A549 (cell line): ENCODE measurements at regions not wholly inside any gene's neighbourhood (a gene's known extent, or its start where the extent isn't known, plus 50 kb on each side); places are given as distances from the start of the nearest gene placed in this dataset.

Experiments used
- ATAC-seq, 2 experiments: fragments of 200-7000 bp in 1 of 2; fragments of >200 bp in 1 of 2; cut with Nextera tagmentation in 1 of 2; cut with Tn5 transposase in 1 of 2; 3 replicates each; pipeline versions ENCODE4 v1.8.0 to v1.9.1; 2018 to 2020; ENCODE audit warnings: mild to moderate bottlenecking in 1 of 2, moderate library complexity in 1 of 2
- CTCF ChIA-PET: fragments of 300-600 bp; sonication (Branson Sonifier 250); formaldehyde crosslinking; extraction: SDS; loops from one replicate; lab custom pipeline; 2021; ENCODE audit warnings: antibody characterized with exemption, inconsistent platforms; lab: Yijun Ruan, JAX
- POLR2A ChIA-PET: fragments of 350-600 bp; formaldehyde crosslinking; extraction: SDS; loops from one replicate; lab custom pipeline; 2021; ENCODE audit warnings: antibody characterized with exemption, inconsistent platforms; lab: Yijun Ruan, JAX
- DNase-seq, 2 experiments: peaks; one replicate each; pipeline versions ENCODE4 v3.0.0 to v3.0.0-alpha.2; 2011 to 2016; ENCODE audit warnings: low read depth in 1 of 2, low spot score in 1 of 2
- FAIRE-seq: peaks from 2 replicates; lab custom pipeline; 2011; peaks lifted over from hg19 to GRCh38; lab: Jason Lieb, UNC
- H3K27ac ChIP-seq, 2 experiments: fragments of >200 bp; sonication (Bioruptor Twin); formaldehyde crosslinking; 3 replicates each; pipeline ENCODE4 v1.5.1; 2016 to 2017
- H3K4me1 ChIP-seq: fragments of >200 bp; sonication (Bioruptor Twin); formaldehyde crosslinking; 3 replicates; pipeline ENCODE4 v1.6.1; 2016
- H3K4me2 ChIP-seq: fragments of >200 bp; sonication (Bioruptor Twin); formaldehyde crosslinking; 3 replicates; pipeline ENCODE4 v1.6.1; 2016
- H3K4me3 ChIP-seq: fragments of >200 bp; sonication (Bioruptor Twin); formaldehyde crosslinking; 3 replicates; pipeline ENCODE4 v1.5.1; 2016
- H3K9me3 ChIP-seq: fragments of >200 bp; sonication (Bioruptor Twin); formaldehyde crosslinking; 3 replicates; pipeline ENCODE4 v1.6.1; 2016
- BHLHE40 ChIP-seq: IDR thresholded peaks from 2 replicates; pipeline ENCODE4 v1.6.1; 2012; ENCODE audit warnings: low read depth, low read length, inconsistent platforms
- CBX2 ChIP-seq: fragments of 200-600 bp; sonication (generic); IDR thresholded peaks from 2 replicates; pipeline ENCODE4 v1.6.1; 2016; ENCODE audit warnings: low read depth, mild to moderate bottlenecking, borderline replicate concordance
- CBX8 ChIP-seq: fragments of 200-600 bp; sonication (generic); IDR thresholded peaks from 2 replicates; pipeline ENCODE4 v1.6.1; 2016
- CHD4 ChIP-seq: fragments of 200-600 bp; sonication (generic); IDR thresholded peaks from 2 replicates; pipeline ENCODE4 v1.6.1; 2016; ENCODE audit warnings: antibody characterized with exemption, mild to moderate bottlenecking, borderline replicate concordance
- EHF ChIP-seq: fragments of 250-450 bp; sonication (Bioruptor Pico); IDR thresholded peaks from 2 replicates; pipeline ENCODE4 v1.5.0; 2020; ENCODE audit warnings: mild to moderate bottlenecking
- EHMT2 ChIP-seq: fragments of 200-600 bp; sonication (generic); IDR thresholded peaks from 2 replicates; pipeline ENCODE4 v1.6.1; 2016; ENCODE audit warnings: antibody characterized with exemption, low read depth, mild to moderate bottlenecking, moderate library complexity
- EP300 ChIP-seq, 2 experiments: fragments of >200 bp; sonication (Bioruptor Twin); formaldehyde crosslinking; IDR thresholded peaks; 2 replicates in 1 of 2; 3 replicates in 1 of 2; pipeline ENCODE4 v1.6.1; 2016 to 2017
- FOSL2 ChIP-seq, 2 experiments: fragments of 450-650 bp in 1 of 2; fragments of >200 bp in 1 of 2; sonication (Bioruptor Twin) in 1 of 2; formaldehyde crosslinking; IDR thresholded peaks; 2 replicates each; pipeline versions ENCODE4 v1.5.0 to v1.6.1; 2016 to 2020; ENCODE audit warnings: mild to moderate bottlenecking in 1 of 2, moderate library complexity in 1 of 2
- FOXS1 ChIP-seq: fragments of 250-450 bp; sonication (Bioruptor Pico); IDR thresholded peaks from 2 replicates; pipeline ENCODE4 v1.5.0; 2020; ENCODE audit warnings: mild to moderate bottlenecking, moderate library complexity
- HDAC2 ChIP-seq: fragments of 200-600 bp; sonication (generic); IDR thresholded peaks from 2 replicates; pipeline ENCODE4 v1.6.1; 2016
- KDM5A ChIP-seq: fragments of 200-600 bp; sonication (generic); IDR thresholded peaks from 2 replicates; pipeline ENCODE4 v1.6.1; 2016; ENCODE audit warnings: antibody characterized with exemption, mild to moderate bottlenecking
- MAZ ChIP-seq: fragments of 150-350 bp; IDR thresholded peaks from 2 replicates; pipeline ENCODE4 v1.6.1; 2014; ENCODE audit warnings: antibody characterized with exemption, low read depth, low read length, borderline replicate concordance
- MYC ChIP-seq: IDR thresholded peaks from 2 replicates; pipeline ENCODE4 v1.6.1; 2012; ENCODE audit warnings: mild to moderate bottlenecking, inconsistent platforms, low read length, improper control_type of control experiment, borderline replicate concordance
- PHF8 ChIP-seq: fragments of 200-600 bp; sonication (generic); IDR thresholded peaks from 2 replicates; pipeline ENCODE4 v1.6.1; 2016; ENCODE audit warnings: low read depth, mild to moderate bottlenecking, antibody characterized with exemption, moderate library complexity, borderline replicate concordance
- POLR2A ChIP-seq: IDR thresholded peaks from 2 replicates; pipeline ENCODE4 v1.6.1; 2012; ENCODE audit warnings: mild to moderate bottlenecking, low read length
- POLR2AphosphoS2 ChIP-seq: conservative IDR thresholded peaks from 2 replicates; pipeline ENCODE4 v1.6.1; 2012; ENCODE audit warnings: low read length, improper control_type of control experiment, inconsistent platforms
- RCOR1 ChIP-seq: fragments of 150-350 bp; IDR thresholded peaks from 2 replicates; pipeline ENCODE4 v1.6.1; 2014; ENCODE audit warnings: antibody characterized with exemption, low read length, low read depth
- SMC3 ChIP-seq: fragments of >200 bp; sonication (Bioruptor Twin); formaldehyde crosslinking; IDR thresholded peaks from 3 replicates; pipeline ENCODE4 v1.6.1; 2018; ENCODE audit warnings: inconsistent platforms
- SREBF2 ChIP-seq: fragments of 450-650 bp; IDR thresholded peaks from 2 replicates; pipeline ENCODE4 v1.6.1; 2014; ENCODE audit warnings: mild to moderate bottlenecking, moderate library complexity
- ZC3H11A ChIP-seq: fragments of 450-650 bp; IDR thresholded peaks from 2 replicates; pipeline ENCODE4 v1.6.1; 2014; ENCODE audit warnings: antibody characterized with exemption, mild to moderate bottlenecking
- WGBS: methylation state at CpG from one replicate; pipeline ENCODE4 v1.1.6; 2017; ENCODE audit errors: missing lambda C conversion rate; 5-methylcytosine and 5-hydroxymethylcytosine counted together
- TF ChIP-seq, protein P1 (sequence below): IDR thresholded peaks from 2 replicates; pipeline ENCODE4 v1.6.1; 2012
- TF ChIP-seq, protein P2 (sequence below): fragments of 250-450 bp; sonication (Bioruptor Pico); IDR thresholded peaks from 2 replicates; pipeline ENCODE4 v1.5.0; 2021; ENCODE audit warnings: mild to moderate bottlenecking, moderate library complexity, borderline replicate concordance
- TF ChIP-seq, protein P3 (sequence below): fragments of 250-450 bp; sonication (Bioruptor Pico); IDR thresholded peaks from 2 replicates; pipeline ENCODE4 v1.5.0; 2020; ENCODE audit warnings: low read depth, mild to moderate bottlenecking, moderate library complexity
- TF ChIP-seq, protein P4 (sequence below): fragments of 200-600 bp; sonication (generic); IDR thresholded peaks from 2 replicates; pipeline ENCODE4 v1.6.1; 2016; ENCODE audit warnings: antibody characterized with exemption, mild to moderate bottlenecking, moderate library complexity

DNA sequence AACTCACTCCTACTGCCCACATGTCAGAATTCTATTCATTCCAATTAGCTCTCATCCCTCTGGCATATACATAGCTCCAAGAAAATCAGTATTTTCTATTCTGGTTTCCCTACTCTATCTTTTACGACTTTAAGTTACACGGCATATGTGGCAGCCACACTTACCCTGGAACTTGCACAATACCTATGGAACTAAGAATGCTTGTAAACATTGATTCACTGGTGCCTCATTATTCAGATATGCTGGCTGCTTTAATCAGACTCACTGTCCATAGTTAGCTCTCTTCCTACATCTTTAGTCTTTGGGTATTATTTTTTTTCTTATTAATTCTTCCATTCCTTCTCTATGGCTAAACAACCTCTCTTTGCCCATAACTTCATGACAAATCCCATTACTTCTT lies 1519.9 kb upstream of the ACVR2A start:
- no peaks in the 10 kb centered on the region; the same call in 2 of the 3 replicates for H3K4me1 ChIP-seq
- ATAC-seq: no peak
- WGBS: 42% methylated on average over 2 of the region's 2 CpGs
- no peak overlapping the region for H3K4me2 ChIP-seq
- FAIRE-seq: no peak
- no peaks in the 10 kb centered on the region for H3K9me3 ChIP-seq
- no peak for DNase-seq
- no peak overlapping the region for H3K27ac ChIP-seq
- no peak overlapping the region for H3K4me3 ChIP-seq
- ChIA-PET CTCF (no interaction called here), POLR2A (no interaction called here)
- no peak for TF ChIP-seq CBX8
- TF ChIP-seq MYC: no peak
- TF ChIP-seq FOSL2 (IDR thresholded peaks at IDR 0.05): no peak
- TF ChIP-seq FOSL2 (CRISPR knock-in tag; IDR thresholded peaks at IDR 0.05): no peak
- TF ChIP-seq FOXS1 (CRISPR knock-in tag): no peak
- no peak for TF ChIP-seq RCOR1
- TF ChIP-seq, protein P1, sequence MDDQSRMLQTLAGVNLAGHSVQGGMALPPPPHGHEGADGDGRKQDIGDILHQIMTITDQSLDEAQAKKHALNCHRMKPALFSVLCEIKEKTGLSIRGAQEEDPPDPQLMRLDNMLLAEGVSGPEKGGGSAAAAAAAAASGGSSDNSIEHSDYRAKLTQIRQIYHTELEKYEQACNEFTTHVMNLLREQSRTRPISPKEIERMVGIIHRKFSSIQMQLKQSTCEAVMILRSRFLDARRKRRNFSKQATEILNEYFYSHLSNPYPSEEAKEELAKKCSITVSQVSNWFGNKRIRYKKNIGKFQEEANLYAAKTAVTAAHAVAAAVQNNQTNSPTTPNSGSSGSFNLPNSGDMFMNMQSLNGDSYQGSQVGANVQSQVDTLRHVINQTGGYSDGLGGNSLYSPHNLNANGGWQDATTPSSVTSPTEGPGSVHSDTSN: no peak
- TF ChIP-seq, protein P2, sequence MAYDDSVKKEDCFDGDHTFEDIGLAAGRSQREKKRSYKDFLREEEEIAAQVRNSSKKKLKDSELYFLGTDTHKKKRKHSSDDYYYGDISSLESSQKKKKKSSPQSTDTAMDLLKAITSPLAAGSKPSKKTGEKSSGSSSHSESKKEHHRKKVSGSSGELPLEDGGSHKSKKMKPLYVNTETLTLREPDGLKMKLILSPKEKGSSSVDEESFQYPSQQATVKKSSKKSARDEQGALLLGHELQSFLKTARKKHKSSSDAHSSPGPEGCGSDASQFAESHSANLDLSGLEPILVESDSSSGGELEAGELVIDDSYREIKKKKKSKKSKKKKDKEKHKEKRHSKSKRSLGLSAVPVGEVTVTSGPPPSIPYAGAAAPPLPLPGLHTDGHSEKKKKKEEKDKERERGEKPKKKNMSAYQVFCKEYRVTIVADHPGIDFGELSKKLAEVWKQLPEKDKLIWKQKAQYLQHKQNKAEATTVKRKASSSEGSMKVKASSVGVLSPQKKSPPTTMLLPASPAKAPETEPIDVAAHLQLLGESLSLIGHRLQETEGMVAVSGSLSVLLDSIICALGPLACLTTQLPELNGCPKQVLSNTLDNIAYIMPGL (CRISPR knock-in tag): no peak
- TF ChIP-seq, protein P3, sequence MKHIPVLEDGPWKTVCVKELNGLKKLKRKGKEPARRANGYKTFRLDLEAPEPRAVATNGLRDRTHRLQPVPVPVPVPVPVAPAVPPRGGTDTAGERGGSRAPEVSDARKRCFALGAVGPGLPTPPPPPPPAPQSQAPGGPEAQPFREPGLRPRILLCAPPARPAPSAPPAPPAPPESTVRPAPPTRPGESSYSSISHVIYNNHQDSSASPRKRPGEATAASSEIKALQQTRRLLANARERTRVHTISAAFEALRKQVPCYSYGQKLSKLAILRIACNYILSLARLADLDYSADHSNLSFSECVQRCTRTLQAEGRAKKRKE (CRISPR knock-in tag): no peak
- no peak for TF ChIP-seq EHF (CRISPR knock-in tag)
- TF ChIP-seq BHLHE40: no peak
- TF ChIP-seq CHD4: no peak
- TF ChIP-seq MAZ: no peak
- TF ChIP-seq POLR2AphosphoS2: no peak

DNA sequence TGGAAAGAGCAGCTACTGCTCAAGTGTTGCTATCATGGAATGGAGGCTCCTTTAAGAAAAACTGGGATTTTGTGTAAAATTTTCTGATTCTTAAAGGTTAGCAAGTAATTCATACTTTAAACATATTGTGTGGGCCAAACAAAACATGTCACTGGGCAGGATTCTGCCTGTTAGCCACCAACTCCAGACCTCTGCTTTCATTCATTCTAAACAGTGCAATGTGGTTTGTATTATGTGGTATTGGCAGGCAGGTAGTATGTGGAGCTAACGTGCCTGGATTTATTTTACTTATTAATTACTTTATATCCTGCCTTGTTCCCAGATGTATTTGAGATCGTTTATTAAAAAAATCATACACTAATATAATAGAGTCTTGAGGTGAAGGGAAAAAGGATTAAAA lies 1521.3 kb upstream of the ACVR2A start:
- H3K4me3 ChIP-seq: no peak overlapping the region
- TF ChIP-seq, protein P4, sequence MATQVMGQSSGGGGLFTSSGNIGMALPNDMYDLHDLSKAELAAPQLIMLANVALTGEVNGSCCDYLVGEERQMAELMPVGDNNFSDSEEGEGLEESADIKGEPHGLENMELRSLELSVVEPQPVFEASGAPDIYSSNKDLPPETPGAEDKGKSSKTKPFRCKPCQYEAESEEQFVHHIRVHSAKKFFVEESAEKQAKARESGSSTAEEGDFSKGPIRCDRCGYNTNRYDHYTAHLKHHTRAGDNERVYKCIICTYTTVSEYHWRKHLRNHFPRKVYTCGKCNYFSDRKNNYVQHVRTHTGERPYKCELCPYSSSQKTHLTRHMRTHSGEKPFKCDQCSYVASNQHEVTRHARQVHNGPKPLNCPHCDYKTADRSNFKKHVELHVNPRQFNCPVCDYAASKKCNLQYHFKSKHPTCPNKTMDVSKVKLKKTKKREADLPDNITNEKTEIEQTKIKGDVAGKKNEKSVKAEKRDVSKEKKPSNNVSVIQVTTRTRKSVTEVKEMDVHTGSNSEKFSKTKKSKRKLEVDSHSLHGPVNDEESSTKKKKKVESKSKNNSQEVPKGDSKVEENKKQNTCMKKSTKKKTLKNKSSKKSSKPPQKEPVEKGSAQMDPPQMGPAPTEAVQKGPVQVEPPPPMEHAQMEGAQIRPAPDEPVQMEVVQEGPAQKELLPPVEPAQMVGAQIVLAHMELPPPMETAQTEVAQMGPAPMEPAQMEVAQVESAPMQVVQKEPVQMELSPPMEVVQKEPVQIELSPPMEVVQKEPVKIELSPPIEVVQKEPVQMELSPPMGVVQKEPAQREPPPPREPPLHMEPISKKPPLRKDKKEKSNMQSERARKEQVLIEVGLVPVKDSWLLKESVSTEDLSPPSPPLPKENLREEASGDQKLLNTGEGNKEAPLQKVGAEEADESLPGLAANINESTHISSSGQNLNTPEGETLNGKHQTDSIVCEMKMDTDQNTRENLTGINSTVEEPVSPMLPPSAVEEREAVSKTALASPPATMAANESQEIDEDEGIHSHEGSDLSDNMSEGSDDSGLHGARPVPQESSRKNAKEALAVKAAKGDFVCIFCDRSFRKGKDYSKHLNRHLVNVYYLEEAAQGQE: no peak
- TF ChIP-seq CBX2 (no peak), PHF8 (no peak), BHLHE40 (no peak), SMC3 (no peak), ZC3H11A (no peak), MYC (no peak), SREBF2 (no peak), EP300 (IDR thresholded peaks at IDR 0.05) (no peak), KDM5A (no peak), CHD4 (no peak), POLR2A (no peak), EHMT2 (no peak), HDAC2 (no peak)
- TF ChIP-seq, protein P2 (CRISPR knock-in tag): no peak
- FAIRE-seq: no peak
- no peak overlapping the region for H3K27ac ChIP-seq
- 21% methylated on average over 2 of the region's 2 CpGs for WGBS
- no peaks in the 10 kb centered on the region; the same call in 2 of the 3 replicates for H3K4me1 ChIP-seq
- DNase-seq: no peak
- H3K4me2 ChIP-seq: no peak overlapping the region
- ChIA-PET POLR2A (no interaction called here), CTCF (interaction anchor here (1.5 kb wide), 1 partner anchor 25 kb away, joined by 5 read pairs; no protein-coding TSS in a partner anchor)
- ATAC-seq: no peak
- no peaks in the 10 kb centered on the region for H3K9me3 ChIP-seq
